ENCODE measurements at regions not wholly inside any gene's neighbourhood (a gene's known extent, or its start where the extent isn't known, plus 50 kb on each side); places are given as distances from the start of the nearest gene placed in this dataset.

DNA sequence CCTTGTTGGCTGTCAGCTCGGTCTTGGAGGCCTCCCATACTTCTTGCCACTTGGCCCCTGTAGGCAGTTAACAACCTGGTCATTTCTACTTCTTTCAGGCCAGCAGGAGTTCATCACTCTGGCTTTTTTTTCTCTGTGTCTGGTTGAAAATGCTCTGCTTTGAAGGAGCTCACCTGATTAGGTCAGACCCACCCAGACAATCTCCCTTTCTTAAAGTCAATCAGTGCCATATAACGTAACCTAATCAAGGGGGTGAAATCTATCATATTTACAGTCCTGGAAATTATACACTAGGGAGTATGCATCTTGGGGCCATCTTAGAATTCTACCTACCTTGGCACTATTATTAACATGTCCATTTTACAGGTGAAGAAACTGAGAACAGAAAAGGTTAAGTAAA, 155.4 kb downstream of the SREK1 start:
- POLR2A ChIA-PET, result no interaction called here

More for the DNA sequence above, 155.4 kb downstream of the SREK1 start:
- Histone ChIP-seq H3K9ac (ENCODE audit: low read length) (no peak overlapping the region), H3K9me3 (ENCODE audit: control insufficient read depth in 1 of 2, insufficient read depth in 1 of 2, low read depth in 1 of 2, low read length in 2 of 2) (no peaks in the 10 kb centered on the region), H3K36me3 (ENCODE audit: control insufficient read depth in 1 of 2, insufficient read depth in 2 of 2, low read length in 2 of 2) (no peaks in the 10 kb centered on the region), H2AFZ (ENCODE audit: low read depth, low read length, poor library complexity, severe bottlenecking) (no peak overlapping the region), H3K9me2 (ENCODE audit: insufficient read depth) (no peaks in the 10 kb centered on the region), H3K4me2 (ENCODE audit: low read length) (no peak overlapping the region), H3K79me2 (ENCODE audit: insufficient read depth, low read length) (no peaks in the 10 kb centered on the region), H3K27ac (ENCODE audit: low read depth, low read length) (no peak overlapping the region), H3K27me3 (ENCODE audit: insufficient read depth, low read length) (peaks cover 10% of the 10 kb centered on the region; the same call in 1 of the 2 replicates), H4K20me1 (ENCODE audit: insufficient read depth) (no peaks in the 10 kb centered on the region), H3K4me3 (replicated peaks in 1 of 2; ENCODE audit: low read depth in 1 of 2, low read length in 2 of 2) (no peak overlapping the region), H3K4me1 (ENCODE audit: control insufficient read depth in 1 of 2, insufficient read depth in 2 of 2, low read length in 2 of 2) (no peaks in the 10 kb centered on the region)
- DNase-seq (ENCODE audit: low read depth, low spot score) (no peak), ATAC-seq (no peak)
- no TSS peak for BruUV-seq (replicated peaks)
- ChIA-PET RAD21 (ENCODE audit: low non-redundant PET in 1 of 2, low total read pairs in 2 of 2, uncharacterized antibody in 2 of 2, unreplicated experiment in 2 of 2) (no interaction called here), CTCF (no interaction called here)
- TF ChIP-seq, protein P1, sequence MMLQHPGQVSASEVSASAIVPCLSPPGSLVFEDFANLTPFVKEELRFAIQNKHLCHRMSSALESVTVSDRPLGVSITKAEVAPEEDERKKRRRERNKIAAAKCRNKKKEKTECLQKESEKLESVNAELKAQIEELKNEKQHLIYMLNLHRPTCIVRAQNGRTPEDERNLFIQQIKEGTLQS (IDR thresholded peaks at IDR 0.05), result no peak
- TF ChIP-seq SIN3A (IDR thresholded peaks at IDR 0.05; ENCODE audit: low read depth) (no peak), FOSL1 (IDR thresholded peaks at IDR 0.05; ENCODE audit: low read depth) (no peak), RAD21 (IDR thresholded peaks at IDR 0.05; ENCODE audit: low read depth) (no peak), POLR2AphosphoS5 (IDR thresholded peaks at IDR 0.05; ENCODE audit: low read depth, low read length) (no peak), SP1 (IDR thresholded peaks at IDR 0.05; ENCODE audit: low read depth) (no peak), MAX (IDR thresholded peaks at IDR 0.05) (no peak), SRF (IDR thresholded peaks at IDR 0.05; ENCODE audit: low read depth) (no peak), ZNF274 (IDR thresholded peaks at IDR 0.05; ENCODE audit: low read depth, low read length) (no peak), CEBPB (IDR thresholded peaks at IDR 0.05; ENCODE audit: low read depth) (no peak), JUND (IDR thresholded peaks at IDR 0.05) (no peak), POLR2A (IDR thresholded peaks at IDR 0.05; ENCODE audit: borderline replicate concordance, extremely low read depth, insufficient read depth, insufficient read length) (no peak), EZH2phosphoT487 (IDR thresholded peaks at IDR 0.05; ENCODE audit: borderline replicate concordance) (no peak), ZBTB33 (IDR thresholded peaks at IDR 0.05; ENCODE audit: extremely low read depth, insufficient replicate concordance, low read length) (no peak)
- TF ChIP-seq, protein P2, sequence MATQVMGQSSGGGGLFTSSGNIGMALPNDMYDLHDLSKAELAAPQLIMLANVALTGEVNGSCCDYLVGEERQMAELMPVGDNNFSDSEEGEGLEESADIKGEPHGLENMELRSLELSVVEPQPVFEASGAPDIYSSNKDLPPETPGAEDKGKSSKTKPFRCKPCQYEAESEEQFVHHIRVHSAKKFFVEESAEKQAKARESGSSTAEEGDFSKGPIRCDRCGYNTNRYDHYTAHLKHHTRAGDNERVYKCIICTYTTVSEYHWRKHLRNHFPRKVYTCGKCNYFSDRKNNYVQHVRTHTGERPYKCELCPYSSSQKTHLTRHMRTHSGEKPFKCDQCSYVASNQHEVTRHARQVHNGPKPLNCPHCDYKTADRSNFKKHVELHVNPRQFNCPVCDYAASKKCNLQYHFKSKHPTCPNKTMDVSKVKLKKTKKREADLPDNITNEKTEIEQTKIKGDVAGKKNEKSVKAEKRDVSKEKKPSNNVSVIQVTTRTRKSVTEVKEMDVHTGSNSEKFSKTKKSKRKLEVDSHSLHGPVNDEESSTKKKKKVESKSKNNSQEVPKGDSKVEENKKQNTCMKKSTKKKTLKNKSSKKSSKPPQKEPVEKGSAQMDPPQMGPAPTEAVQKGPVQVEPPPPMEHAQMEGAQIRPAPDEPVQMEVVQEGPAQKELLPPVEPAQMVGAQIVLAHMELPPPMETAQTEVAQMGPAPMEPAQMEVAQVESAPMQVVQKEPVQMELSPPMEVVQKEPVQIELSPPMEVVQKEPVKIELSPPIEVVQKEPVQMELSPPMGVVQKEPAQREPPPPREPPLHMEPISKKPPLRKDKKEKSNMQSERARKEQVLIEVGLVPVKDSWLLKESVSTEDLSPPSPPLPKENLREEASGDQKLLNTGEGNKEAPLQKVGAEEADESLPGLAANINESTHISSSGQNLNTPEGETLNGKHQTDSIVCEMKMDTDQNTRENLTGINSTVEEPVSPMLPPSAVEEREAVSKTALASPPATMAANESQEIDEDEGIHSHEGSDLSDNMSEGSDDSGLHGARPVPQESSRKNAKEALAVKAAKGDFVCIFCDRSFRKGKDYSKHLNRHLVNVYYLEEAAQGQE (IDR thresholded peaks at IDR 0.05; ENCODE audit: low read depth), result no peak
- intact Hi-C loops (cut with micrococcal nuclease), result no loop called here
